Mucosa of descending colon (tissue), 3 donors: ENCODE measurements at regions not wholly inside any gene's neighbourhood (a gene's known extent, or its start where the extent isn't known, plus 50 kb on each side); places are given as distances from the start of the nearest gene placed in this dataset.

Source experiments
- ATAC-seq: fragments of 200-7000 bp; cut with Tn5 transposase; one replicate; pipeline ENCODE4 v1.9.1; 2020; ENCODE audit warnings: mild to moderate bottlenecking, moderate library complexity
- DNase-seq, 3 donors: peaks; one replicate each; pipeline ENCODE4 v3.0.0-alpha.2; 2020
- H3K36me3 ChIP-seq: fragments of 200-600 bp; one replicate; pipeline ENCODE4 v1.8.0; 2021; ENCODE audit warnings: low read depth, mild to moderate bottlenecking
- H3K4me1 ChIP-seq: fragments of 200-600 bp; one replicate; pipeline ENCODE4 v1.8.0; 2021; ENCODE audit warnings: low read depth, mild to moderate bottlenecking
- H3K4me3 ChIP-seq: fragments of 200-600 bp; one replicate; pipeline ENCODE4 v1.8.0; 2021; ENCODE audit warnings: mild to moderate bottlenecking
- H3K9me3 ChIP-seq: fragments of 200-600 bp; one replicate; pipeline ENCODE4 v1.8.0; 2021; ENCODE audit warnings: mild to moderate bottlenecking
- intact Hi-C, 2 donors: fragments of 100-400 bp; cut with DNase I in 1 of 2; cut with micrococcal nuclease in 1 of 2; formaldehyde crosslinking; loops; one replicate each; pipeline versions ENCODE4 v1.11.0 to v1.11.1; 2022; cut with DNase I, micrococcal nuclease
- TF ChIP-seq, protein P1 (sequence below): fragments of 200-600 bp; IDR thresholded peaks from one replicate; pipeline ENCODE4 v1.8.0; 2022; ENCODE audit warnings: antibody characterized with exemption, mild to moderate bottlenecking
- donor health status: DM: no; HTN: no; CAD: no; lungs with moderate emphysema.
- donor health status: DM: no; HTN: no; CAD: no.
- donor health status: DM: no; HTN: yes; CAD: no.

DNA sequence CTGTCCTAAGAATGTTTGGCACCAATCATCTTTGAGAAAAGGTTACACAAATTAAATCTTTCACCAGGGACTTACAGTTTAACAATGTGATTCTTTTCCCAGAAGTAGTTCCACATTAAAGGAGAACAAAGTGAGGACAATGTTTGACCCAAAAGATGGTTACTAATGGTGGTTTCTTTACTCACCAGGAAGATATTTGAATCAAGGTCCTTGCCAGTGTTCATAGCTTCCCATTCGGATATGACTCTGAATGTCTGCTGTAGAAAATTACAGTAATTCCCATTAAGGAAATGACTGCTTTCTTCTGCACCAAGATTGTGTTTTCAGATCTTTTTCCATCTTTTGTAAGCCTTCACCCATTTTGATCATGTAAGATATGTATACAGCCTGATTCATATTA lies 114.6 kb upstream of the ADAMTSL1 start:
- TF ChIP-seq, protein P1, sequence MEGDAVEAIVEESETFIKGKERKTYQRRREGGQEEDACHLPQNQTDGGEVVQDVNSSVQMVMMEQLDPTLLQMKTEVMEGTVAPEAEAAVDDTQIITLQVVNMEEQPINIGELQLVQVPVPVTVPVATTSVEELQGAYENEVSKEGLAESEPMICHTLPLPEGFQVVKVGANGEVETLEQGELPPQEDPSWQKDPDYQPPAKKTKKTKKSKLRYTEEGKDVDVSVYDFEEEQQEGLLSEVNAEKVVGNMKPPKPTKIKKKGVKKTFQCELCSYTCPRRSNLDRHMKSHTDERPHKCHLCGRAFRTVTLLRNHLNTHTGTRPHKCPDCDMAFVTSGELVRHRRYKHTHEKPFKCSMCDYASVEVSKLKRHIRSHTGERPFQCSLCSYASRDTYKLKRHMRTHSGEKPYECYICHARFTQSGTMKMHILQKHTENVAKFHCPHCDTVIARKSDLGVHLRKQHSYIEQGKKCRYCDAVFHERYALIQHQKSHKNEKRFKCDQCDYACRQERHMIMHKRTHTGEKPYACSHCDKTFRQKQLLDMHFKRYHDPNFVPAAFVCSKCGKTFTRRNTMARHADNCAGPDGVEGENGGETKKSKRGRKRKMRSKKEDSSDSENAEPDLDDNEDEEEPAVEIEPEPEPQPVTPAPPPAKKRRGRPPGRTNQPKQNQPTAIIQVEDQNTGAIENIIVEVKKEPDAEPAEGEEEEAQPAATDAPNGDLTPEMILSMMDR: no peak
- ATAC-seq (no peak), DNase-seq (no peak)
- Histone ChIP-seq H3K9me3 (no peaks in the 10 kb centered on the region), H3K4me3 (no peak overlapping the region), H3K4me1 (peaks cover 10% of the 10 kb centered on the region), H3K36me3 (no peaks in the 10 kb centered on the region)
- intact Hi-C loops: no loop called here

DNA sequence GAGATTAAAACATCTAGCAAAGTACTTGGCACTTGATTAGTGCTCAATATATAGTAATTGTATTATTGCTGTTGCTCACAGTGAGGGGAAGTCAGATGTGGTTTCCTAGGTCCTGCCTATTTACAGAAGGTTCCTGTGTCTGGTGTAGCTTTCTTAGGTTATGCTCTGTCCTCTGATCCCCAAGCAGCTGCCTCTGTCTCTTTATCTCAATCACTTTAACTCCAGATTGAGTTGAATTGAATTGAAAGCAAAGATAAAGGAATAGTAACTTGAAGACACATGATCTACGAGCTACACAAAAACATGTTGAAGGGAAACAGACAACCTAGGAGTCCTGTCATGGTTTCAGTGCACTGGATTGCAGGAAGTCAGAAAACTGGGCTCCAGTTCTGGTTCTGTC lies 113.9 kb upstream of the ADAMTSL1 start:
- Histone ChIP-seq H3K4me1 (peaks cover 10% of the 10 kb centered on the region), H3K9me3 (no peaks in the 10 kb centered on the region), H3K4me3 (no peak overlapping the region), H3K36me3 (no peaks in the 10 kb centered on the region)
- TF ChIP-seq, protein P1: no peak
- intact Hi-C loops: no loop called here
- DNase-seq: no peak
- no peak for ATAC-seq

DNA sequence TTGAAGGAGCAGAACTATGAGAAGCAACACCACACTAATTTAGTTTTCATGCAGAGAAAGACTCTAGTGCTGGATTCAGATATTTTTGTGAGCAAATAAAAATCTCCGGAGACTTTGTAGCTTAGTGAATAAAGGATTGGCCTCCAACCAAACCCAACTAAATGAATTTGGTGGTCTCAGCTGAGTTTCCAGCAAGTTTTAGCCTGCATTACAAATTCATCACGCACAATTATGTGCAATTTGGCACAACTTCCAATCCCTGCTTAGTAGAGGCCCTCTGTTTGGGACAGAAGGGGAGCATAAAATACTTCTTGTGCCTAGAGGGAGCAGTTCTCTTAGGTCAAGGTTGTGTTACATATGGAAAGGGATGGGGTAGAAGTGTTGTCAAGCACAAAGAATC lies 112.3 kb upstream of the ADAMTSL1 start:
- intact Hi-C loops: no loop called here
- Histone ChIP-seq H3K4me3 (no peak overlapping the region), H3K9me3 (no peaks in the 10 kb centered on the region), H3K4me1 (peaks cover 10% of the 10 kb centered on the region), H3K36me3 (no peaks in the 10 kb centered on the region)
- DNase-seq (no peak), ATAC-seq (no peak)
- TF ChIP-seq, protein P1: no peak

DNA sequence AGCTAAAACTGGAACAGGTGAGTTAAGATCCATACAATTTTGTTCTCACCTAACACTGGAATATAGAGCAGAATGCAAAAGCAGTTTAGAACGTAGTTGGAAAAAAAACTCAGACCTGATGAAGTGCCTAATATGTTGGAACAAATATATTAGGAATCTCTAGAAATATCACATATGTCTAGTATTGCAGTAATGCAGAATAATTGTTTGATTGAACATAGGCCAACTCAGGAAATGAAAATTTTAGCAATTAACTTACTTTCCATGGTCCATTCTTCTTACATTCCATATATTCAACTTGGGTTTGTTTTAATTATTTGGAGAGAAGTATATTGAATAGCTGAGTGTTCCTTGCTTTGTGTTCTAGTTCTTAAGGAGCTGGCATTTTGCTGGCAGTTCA lies 111.8 kb upstream of the ADAMTSL1 start:
- Histone ChIP-seq H3K4me1 (peaks cover 10% of the 10 kb centered on the region), H3K4me3 (no peak overlapping the region), H3K36me3 (no peaks in the 10 kb centered on the region), H3K9me3 (no peaks in the 10 kb centered on the region)
- ATAC-seq (no peak), DNase-seq (no peak)
- intact Hi-C loops: no loop called here
- TF ChIP-seq, protein P1: no peak

DNA sequence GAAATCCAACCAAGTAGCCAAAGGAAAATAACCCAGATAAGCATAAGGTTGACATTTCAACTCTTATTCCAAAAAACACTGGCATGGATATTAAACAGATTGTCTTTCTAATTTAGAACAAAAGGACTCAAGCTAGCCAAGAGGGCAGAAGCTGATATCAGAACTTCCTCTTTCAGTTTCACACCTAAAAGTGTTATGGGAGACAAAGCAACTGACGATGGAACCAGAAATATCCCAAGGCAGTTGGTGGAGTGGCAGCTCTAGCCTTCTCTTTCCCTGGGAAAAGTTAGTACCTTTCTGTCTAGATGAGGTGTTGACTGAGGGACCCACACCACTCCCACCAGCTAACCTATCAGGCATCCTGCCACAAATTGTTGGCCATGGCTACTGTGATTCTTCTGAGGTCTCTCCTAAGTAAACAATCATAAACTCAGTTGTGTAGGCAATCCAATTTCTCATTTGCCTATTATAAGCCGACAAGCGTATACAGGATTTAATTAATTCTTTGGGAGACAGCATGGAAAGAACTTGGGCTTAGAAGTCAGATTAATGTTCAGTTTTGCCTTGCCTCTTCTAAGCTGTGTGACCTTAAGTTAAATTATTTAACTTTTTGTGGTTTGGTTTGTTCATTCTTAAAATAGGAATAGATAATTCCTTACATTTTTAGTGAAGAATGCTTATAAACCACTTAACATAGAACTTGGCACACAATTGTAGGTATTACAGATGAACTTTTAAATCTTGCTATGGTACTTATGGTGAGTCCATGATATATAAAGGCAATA lies 110.9 kb upstream of the ADAMTSL1 start:
- ATAC-seq (peak; percentile 79), DNase-seq (peak in 1 of 3 donors; percentile 24)
- no peak overlapping the region for H3K4me3 ChIP-seq
- no peaks in the 10 kb centered on the region for H3K9me3 ChIP-seq
- H3K36me3 ChIP-seq: no peaks in the 10 kb centered on the region
- intact Hi-C loops: no loop called here
- H3K4me1 ChIP-seq: peaks cover 10% of the 10 kb centered on the region
- TF ChIP-seq, protein P1: no peak
